ENCODE measurements at regions not wholly inside any gene's neighbourhood (a gene's known extent, or its start where the extent isn't known, plus 50 kb on each side); places are given as distances from the start of the nearest gene placed in this dataset.

DNA sequence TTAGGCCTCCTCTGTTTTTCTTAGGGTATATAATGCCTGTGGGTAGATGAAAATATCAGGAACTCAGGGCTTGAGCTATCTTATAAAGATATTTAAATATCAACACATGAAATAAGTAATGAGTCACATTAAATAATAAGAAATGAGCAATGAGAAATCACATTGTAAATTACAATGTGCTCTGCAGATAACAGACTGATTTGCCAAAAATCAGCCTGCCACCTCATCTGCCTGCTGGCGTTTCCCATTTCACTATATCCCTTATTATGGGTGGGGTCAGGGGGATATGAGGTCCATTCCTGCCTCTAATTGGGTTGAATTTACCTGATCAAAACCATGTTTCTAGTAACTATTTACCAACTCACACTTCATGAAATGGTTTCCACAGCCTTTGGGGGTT, 335.2 kb downstream of the CDC5L start:
- TF ChIP-seq ZNF232 (CRISPR knock-in tag; IDR thresholded peaks at IDR 0.05) = no peak
- TF ChIP-seq NFATC4 (CRISPR knock-in tag; IDR thresholded peaks at IDR 0.05) = no peak
- TF ChIP-seq NR3C1 (CRISPR knock-in tag; conservative IDR thresholded peaks at IDR 0.05; ENCODE audit: low read depth) = no peak
- TF ChIP-seq NR2C2 (CRISPR knock-in tag; IDR thresholded peaks at IDR 0.05) = no peak
- no peak for TF ChIP-seq RORB (CRISPR knock-in tag; IDR thresholded peaks at IDR 0.05)
- no peak for TF ChIP-seq ZNF671 (CRISPR knock-in tag; IDR thresholded peaks at IDR 0.05)
- TF ChIP-seq, protein P1, sequence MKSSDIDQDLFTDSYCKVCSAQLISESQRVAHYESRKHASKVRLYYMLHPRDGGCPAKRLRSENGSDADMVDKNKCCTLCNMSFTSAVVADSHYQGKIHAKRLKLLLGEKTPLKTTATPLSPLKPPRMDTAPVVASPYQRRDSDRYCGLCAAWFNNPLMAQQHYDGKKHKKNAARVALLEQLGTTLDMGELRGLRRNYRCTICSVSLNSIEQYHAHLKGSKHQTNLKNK (CRISPR knock-in tag; IDR thresholded peaks at IDR 0.05) = no peak
- no peak for TF ChIP-seq CBFB (CRISPR knock-in tag; IDR thresholded peaks at IDR 0.05; ENCODE audit: low read depth)
- CTCF ChIA-PET = interaction anchor here (2.1 kb wide), 1 partner anchor 55 kb away, joined by 5 read pairs; no protein-coding TSS in a partner anchor
- H3K36me3 Mint-ChIP-seq = no peaks in the 10 kb centered on the region
- ATAC-seq (no peak), DNase-seq (ENCODE audit: low spot score) (no peak)
- POLR2A ChIA-PET = no interaction called here
- H3K4me1 Mint-ChIP-seq = peaks cover 11% of the 10 kb centered on the region
- H3K9me3 Mint-ChIP-seq = no peaks in the 10 kb centered on the region
- H3K27me3 Mint-ChIP-seq (ENCODE audit: low read depth) = 0 out of 2 replicates have a peak, but pooled peaks cover 2% of the 10 kb centered on the region
- H3K27ac Mint-ChIP-seq = no peak overlapping the region
- H3K4me3 Mint-ChIP-seq = no peak overlapping the region

DNA sequence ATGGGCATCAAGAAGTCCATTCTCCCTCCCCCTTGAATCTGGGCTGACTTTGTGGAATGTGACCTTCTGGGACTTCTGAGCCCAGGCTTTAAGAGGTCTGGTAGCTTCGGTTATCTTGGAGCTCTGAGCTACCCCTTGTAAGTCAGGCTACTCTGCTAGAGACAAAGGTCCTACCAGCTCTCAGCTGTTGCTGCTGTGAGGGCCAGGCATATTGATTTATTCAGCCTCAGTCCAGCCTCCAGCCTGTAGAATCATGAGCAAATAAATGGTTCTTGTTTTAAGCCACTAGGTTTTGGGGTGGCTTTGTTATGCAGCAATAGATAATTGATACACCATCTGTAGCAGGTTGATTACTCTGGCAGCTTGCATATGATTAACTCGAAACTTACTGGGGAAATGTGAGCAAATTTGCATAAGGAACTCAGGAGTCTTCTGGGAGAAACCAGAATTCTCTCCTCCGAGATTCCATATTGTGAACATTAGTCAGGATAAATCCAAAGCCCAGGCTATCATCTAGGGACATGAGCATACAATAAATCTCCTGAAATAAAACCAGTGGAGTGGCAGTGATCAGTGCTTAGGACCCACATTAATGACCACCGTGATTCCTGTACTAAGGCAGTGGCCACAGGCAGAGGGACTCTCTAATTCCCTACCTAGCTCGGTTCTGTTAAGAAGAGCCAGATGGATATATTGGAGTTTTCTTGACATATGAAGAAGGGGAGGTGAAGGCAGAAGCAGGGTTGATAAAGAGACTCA, 336.1 kb downstream of the CDC5L start:
- CTCF ChIA-PET = interaction anchor here (2.1 kb wide), 1 partner anchor 56 kb away, joined by 5 read pairs; no protein-coding TSS in a partner anchor
- TF ChIP-seq, protein P2, sequence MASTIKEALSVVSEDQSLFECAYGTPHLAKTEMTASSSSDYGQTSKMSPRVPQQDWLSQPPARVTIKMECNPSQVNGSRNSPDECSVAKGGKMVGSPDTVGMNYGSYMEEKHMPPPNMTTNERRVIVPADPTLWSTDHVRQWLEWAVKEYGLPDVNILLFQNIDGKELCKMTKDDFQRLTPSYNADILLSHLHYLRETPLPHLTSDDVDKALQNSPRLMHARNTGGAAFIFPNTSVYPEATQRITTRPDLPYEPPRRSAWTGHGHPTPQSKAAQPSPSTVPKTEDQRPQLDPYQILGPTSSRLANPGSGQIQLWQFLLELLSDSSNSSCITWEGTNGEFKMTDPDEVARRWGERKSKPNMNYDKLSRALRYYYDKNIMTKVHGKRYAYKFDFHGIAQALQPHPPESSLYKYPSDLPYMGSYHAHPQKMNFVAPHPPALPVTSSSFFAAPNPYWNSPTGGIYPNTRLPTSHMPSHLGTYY (CRISPR knock-in tag; IDR thresholded peaks at IDR 0.05) = no peak
- TF ChIP-seq OVOL2 (CRISPR knock-in tag; IDR thresholded peaks at IDR 0.05; ENCODE audit: borderline replicate concordance) = no peak
- TF ChIP-seq HMGA2 (CRISPR knock-in tag; IDR thresholded peaks at IDR 0.05) = no peak
- no peak for TF ChIP-seq RORB (CRISPR knock-in tag; IDR thresholded peaks at IDR 0.05)
- TF ChIP-seq ZNF232 (CRISPR knock-in tag; IDR thresholded peaks at IDR 0.05) = no peak
- TF ChIP-seq, protein P3, sequence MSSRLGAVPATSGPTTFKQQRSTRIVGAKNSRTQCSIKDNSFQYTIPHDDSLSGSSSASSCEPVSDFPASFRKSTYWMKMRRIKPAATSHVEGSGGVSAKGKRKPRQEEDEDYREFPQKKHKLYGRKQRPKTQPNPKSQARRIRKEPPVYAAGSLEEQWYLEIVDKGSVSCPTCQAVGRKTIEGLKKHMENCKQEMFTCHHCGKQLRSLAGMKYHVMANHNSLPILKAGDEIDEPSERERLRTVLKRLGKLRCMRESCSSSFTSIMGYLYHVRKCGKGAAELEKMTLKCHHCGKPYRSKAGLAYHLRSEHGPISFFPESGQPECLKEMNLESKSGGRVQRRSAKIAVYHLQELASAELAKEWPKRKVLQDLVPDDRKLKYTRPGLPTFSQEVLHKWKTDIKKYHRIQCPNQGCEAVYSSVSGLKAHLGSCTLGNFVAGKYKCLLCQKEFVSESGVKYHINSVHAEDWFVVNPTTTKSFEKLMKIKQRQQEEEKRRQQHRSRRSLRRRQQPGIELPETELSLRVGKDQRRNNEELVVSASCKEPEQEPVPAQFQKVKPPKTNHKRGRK (CRISPR knock-in tag; IDR thresholded peaks at IDR 0.05; ENCODE audit: borderline replicate concordance) = no peak
- TF ChIP-seq, protein P4, sequence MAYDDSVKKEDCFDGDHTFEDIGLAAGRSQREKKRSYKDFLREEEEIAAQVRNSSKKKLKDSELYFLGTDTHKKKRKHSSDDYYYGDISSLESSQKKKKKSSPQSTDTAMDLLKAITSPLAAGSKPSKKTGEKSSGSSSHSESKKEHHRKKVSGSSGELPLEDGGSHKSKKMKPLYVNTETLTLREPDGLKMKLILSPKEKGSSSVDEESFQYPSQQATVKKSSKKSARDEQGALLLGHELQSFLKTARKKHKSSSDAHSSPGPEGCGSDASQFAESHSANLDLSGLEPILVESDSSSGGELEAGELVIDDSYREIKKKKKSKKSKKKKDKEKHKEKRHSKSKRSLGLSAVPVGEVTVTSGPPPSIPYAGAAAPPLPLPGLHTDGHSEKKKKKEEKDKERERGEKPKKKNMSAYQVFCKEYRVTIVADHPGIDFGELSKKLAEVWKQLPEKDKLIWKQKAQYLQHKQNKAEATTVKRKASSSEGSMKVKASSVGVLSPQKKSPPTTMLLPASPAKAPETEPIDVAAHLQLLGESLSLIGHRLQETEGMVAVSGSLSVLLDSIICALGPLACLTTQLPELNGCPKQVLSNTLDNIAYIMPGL (CRISPR knock-in tag; IDR thresholded peaks at IDR 0.05) = no peak
- TF ChIP-seq ZBTB21 (CRISPR knock-in tag; IDR thresholded peaks at IDR 0.05; ENCODE audit: borderline replicate concordance) = no peak
- TF ChIP-seq, protein P5, sequence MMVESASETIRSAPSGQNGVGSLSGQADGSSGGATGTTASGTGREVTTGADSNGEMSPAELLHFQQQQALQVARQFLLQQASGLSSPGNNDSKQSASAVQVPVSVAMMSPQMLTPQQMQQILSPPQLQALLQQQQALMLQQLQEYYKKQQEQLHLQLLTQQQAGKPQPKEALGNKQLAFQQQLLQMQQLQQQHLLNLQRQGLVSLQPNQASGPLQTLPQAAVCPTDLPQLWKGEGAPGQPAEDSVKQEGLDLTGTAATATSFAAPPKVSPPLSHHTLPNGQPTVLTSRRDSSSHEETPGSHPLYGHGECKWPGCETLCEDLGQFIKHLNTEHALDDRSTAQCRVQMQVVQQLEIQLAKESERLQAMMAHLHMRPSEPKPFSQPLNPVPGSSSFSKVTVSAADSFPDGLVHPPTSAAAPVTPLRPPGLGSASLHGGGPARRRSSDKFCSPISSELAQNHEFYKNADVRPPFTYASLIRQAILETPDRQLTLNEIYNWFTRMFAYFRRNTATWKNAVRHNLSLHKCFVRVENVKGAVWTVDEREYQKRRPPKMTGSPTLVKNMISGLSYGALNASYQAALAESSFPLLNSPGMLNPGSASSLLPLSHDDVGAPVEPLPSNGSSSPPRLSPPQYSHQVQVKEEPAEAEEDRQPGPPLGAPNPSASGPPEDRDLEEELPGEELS (CRISPR knock-in tag; IDR thresholded peaks at IDR 0.05) = no peak
- TF ChIP-seq EMX1 (CRISPR knock-in tag; IDR thresholded peaks at IDR 0.05) = no peak
- TF ChIP-seq, protein P6, sequence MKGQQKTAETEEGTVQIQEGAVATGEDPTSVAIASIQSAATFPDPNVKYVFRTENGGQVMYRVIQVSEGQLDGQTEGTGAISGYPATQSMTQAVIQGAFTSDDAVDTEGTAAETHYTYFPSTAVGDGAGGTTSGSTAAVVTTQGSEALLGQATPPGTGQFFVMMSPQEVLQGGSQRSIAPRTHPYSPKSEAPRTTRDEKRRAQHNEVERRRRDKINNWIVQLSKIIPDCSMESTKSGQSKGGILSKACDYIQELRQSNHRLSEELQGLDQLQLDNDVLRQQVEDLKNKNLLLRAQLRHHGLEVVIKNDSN (CRISPR knock-in tag; IDR thresholded peaks at IDR 0.05) = no peak
- TF ChIP-seq RELA (CRISPR knock-in tag; IDR thresholded peaks at IDR 0.05; ENCODE audit: borderline replicate concordance) = no peak
- TF ChIP-seq IRF2 (CRISPR knock-in tag; IDR thresholded peaks at IDR 0.05; ENCODE audit: borderline replicate concordance, low read depth) = no peak
- TF ChIP-seq ZNF396 (CRISPR knock-in tag; IDR thresholded peaks at IDR 0.05; ENCODE audit: borderline replicate concordance) = no peak
- no peak for TF ChIP-seq KAT7 (CRISPR knock-in tag; IDR thresholded peaks at IDR 0.05; ENCODE audit: borderline replicate concordance)
- TF ChIP-seq FOXP1 (CRISPR knock-in tag; IDR thresholded peaks at IDR 0.05; ENCODE audit: borderline replicate concordance) = no peak
- TF ChIP-seq ELF4 (CRISPR knock-in tag; IDR thresholded peaks at IDR 0.05; ENCODE audit: low read depth) = no peak

More for the DNA sequence above, 336.1 kb downstream of the CDC5L start:
- H3K4me3 Mint-ChIP-seq = no peak overlapping the region
- H3K36me3 Mint-ChIP-seq = no peaks in the 10 kb centered on the region
- ATAC-seq (peak; percentile 30; the same call in 1 of the 2 replicates), DNase-seq (ENCODE audit: low spot score) (no peak)
- H3K27me3 Mint-ChIP-seq (ENCODE audit: low read depth) = 0 out of 2 replicates have a peak, but pooled peaks cover 2% of the 10 kb centered on the region
- no peak overlapping the region for H3K27ac Mint-ChIP-seq
- POLR2A ChIA-PET = no interaction called here
- no peaks in the 10 kb centered on the region for H3K9me3 Mint-ChIP-seq
- peaks cover 13% of the 10 kb centered on the region for H3K4me1 Mint-ChIP-seq
